WTC11 (cell line): ENCODE measurements at regions not wholly inside any gene's neighbourhood (a gene's known extent, or its start where the extent isn't known, plus 50 kb on each side); places are given as distances from the start of the nearest gene placed in this dataset.

Experiments
- ATAC-seq: fragments of 200-7000 bp; cut with Tn5 transposase; 2 replicates; pipeline ENCODE4 v1.10.0; 2021; ENCODE audit warnings: mild to moderate bottlenecking, moderate library complexity
- CTCF ChIA-PET: fragments of 300-600 bp; sonication (Branson Sonifier 250); formaldehyde crosslinking; loops from one replicate; lab custom pipeline; 2021; ENCODE audit warnings: antibody characterized with exemption; lab: Charles Lee
- POLR2A ChIA-PET: fragments of 350-600 bp; sonication (Branson Sonifier 250); formaldehyde crosslinking; loops from one replicate; lab custom pipeline; 2021; ENCODE audit warnings: antibody characterized with exemption; lab: Charles Lee
- DNase-seq: peaks from one replicate; pipeline ENCODE4 v3.0.0; 2021; ENCODE audit warnings: low spot score
- H3K27ac Mint-ChIP-seq: 2 replicates; pipeline ENCODE4 v1.8.0; 2021; ENCODE audit warnings: mixed read lengths
- H3K27me3 Mint-ChIP-seq: 2 replicates; pipeline ENCODE4 v1.8.0; 2021; ENCODE audit warnings: low read depth, mild to moderate bottlenecking, moderate library complexity, mixed read lengths
- H3K36me3 Mint-ChIP-seq: 2 replicates; pipeline ENCODE4 v1.8.0; 2021; ENCODE audit warnings: mixed read lengths
- H3K4me1 Mint-ChIP-seq: 2 replicates; pipeline ENCODE4 v1.8.0; 2022; ENCODE audit warnings: mixed read lengths
- H3K4me3 Mint-ChIP-seq: 2 replicates; pipeline ENCODE4 v1.8.0; 2021; ENCODE audit warnings: mild to moderate bottlenecking, moderate library complexity, mixed read lengths
- H3K9me3 Mint-ChIP-seq: 2 replicates; pipeline ENCODE4 v1.8.0; 2021; ENCODE audit warnings: mixed read lengths
- ELF4 ChIP-seq: sonication (generic); formaldehyde crosslinking; IDR thresholded peaks from 2 replicates; pipeline ENCODE4 v1.8.1; 2022; ENCODE audit warnings: low read depth, mild to moderate bottlenecking, moderate library complexity, missing genetic modification reagents
- EMX1 ChIP-seq: fragments of 250-450 bp; sonication (Bioruptor Pico); IDR thresholded peaks from 2 replicates; pipeline ENCODE4 v1.8.0; 2021; ENCODE audit warnings: mild to moderate bottlenecking
- ERG ChIP-seq: fragments of 250-450 bp; sonication (Bioruptor Pico); IDR thresholded peaks from 2 replicates; pipeline ENCODE4 v1.8.0; 2021; ENCODE audit warnings: mild to moderate bottlenecking
- ESRRA ChIP-seq: sonication (generic); formaldehyde crosslinking; IDR thresholded peaks from 2 replicates; pipeline ENCODE4 v1.8.1; 2022; ENCODE audit warnings: mild to moderate bottlenecking, missing genetic modification reagents, borderline replicate concordance
- FOXJ3 ChIP-seq: sonication (generic); formaldehyde crosslinking; IDR thresholded peaks from 2 replicates; pipeline ENCODE4 v1.9.0; 2021; ENCODE audit warnings: missing genetic modification reagents, mild to moderate bottlenecking, borderline replicate concordance
- HMGXB4 ChIP-seq: sonication (generic); formaldehyde crosslinking; IDR thresholded peaks from 2 replicates; pipeline ENCODE4 v1.8.1; 2023; ENCODE audit warnings: mild to moderate bottlenecking, moderate library complexity, missing genetic modification reagents
- JAZF1 ChIP-seq: fragments of 250-450 bp; sonication (Bioruptor Pico); IDR thresholded peaks from 2 replicates; pipeline ENCODE4 v1.9.0; 2021; ENCODE audit warnings: moderate library complexity, mild to moderate bottlenecking, inconsistent platforms
- NFATC4 ChIP-seq: fragments of 250-450 bp; sonication (Bioruptor Pico); IDR thresholded peaks from 2 replicates; pipeline ENCODE4 v1.9.0; 2021; ENCODE audit warnings: mild to moderate bottlenecking
- NFYB ChIP-seq: sonication (generic); formaldehyde crosslinking; conservative IDR thresholded peaks from 2 replicates; pipeline ENCODE4 v1.8.0; 2022; ENCODE audit warnings: low read depth, missing genetic modification reagents
- SMAD3 ChIP-seq: sonication (generic); formaldehyde crosslinking; IDR thresholded peaks from 2 replicates; pipeline ENCODE4 v1.8.0; 2022; ENCODE audit warnings: missing genetic modification reagents, mild to moderate bottlenecking, borderline replicate concordance
- ZNF263 ChIP-seq: sonication (generic); formaldehyde crosslinking; IDR thresholded peaks from 2 replicates; pipeline ENCODE4 v1.8.1; 2022; ENCODE audit warnings: low read depth, mild to moderate bottlenecking, moderate library complexity, missing genetic modification reagents
- ZNF396 ChIP-seq: fragments of 250-450 bp; sonication (Bioruptor Pico); IDR thresholded peaks from 2 replicates; pipeline ENCODE4 v1.8.0; 2021; ENCODE audit warnings: mild to moderate bottlenecking, moderate library complexity, borderline replicate concordance
- ZNF425 ChIP-seq: fragments of 250-450 bp; sonication (Bioruptor Pico); conservative IDR thresholded peaks from 2 replicates; pipeline ENCODE4 v1.9.0; 2021; ENCODE audit warnings: mild to moderate bottlenecking
- ZNF512 ChIP-seq: sonication (generic); formaldehyde crosslinking; IDR thresholded peaks from 2 replicates; pipeline ENCODE4 v1.8.1; 2022; ENCODE audit warnings: missing genetic modification reagents, borderline replicate concordance
- TF ChIP-seq, protein P1 (sequence below): sonication (generic); formaldehyde crosslinking; IDR thresholded peaks from 2 replicates; pipeline ENCODE4 v1.8.1; 2023; ENCODE audit warnings: mild to moderate bottlenecking, missing genetic modification reagents
- TF ChIP-seq, protein P2 (sequence below): sonication (generic); formaldehyde crosslinking; IDR thresholded peaks from 2 replicates; pipeline ENCODE4 v1.8.1; 2023; ENCODE audit warnings: mild to moderate bottlenecking, missing genetic modification reagents, moderate library complexity
- TF ChIP-seq, protein P3 (sequence below): sonication (generic); formaldehyde crosslinking; IDR thresholded peaks from 2 replicates; pipeline ENCODE4 v1.8.1; 2022; ENCODE audit warnings: mild to moderate bottlenecking, missing genetic modification reagents, moderate library complexity, borderline replicate concordance

DNA sequence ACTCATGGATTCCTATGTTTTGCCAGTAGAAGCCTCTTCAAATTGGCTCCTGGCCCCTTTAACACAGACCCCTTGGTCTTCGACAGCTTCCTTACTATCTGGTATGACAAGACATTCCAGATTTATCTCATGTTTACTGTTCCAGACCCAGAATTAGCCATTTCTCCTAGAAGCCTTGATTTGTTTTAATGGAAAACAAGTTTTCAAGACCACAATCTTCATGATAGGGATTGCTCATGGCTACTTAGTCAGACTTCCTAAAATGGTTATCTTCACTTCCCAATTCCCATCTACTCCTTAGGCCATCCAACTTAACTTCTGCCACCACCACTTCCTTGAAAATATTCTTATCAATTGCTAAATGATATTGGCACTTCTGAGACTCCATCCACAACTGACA, 63.2 kb downstream of the TTC32 start:
- no peaks in the 10 kb centered on the region for H3K9me3 Mint-ChIP-seq
- ATAC-seq (no peak), DNase-seq (no peak)
- H3K36me3 Mint-ChIP-seq, result no peaks in the 10 kb centered on the region
- ChIA-PET CTCF (interaction anchor here (1.6 kb wide), 1 partner anchor 13 kb away, joined by 3 read pairs; no protein-coding TSS in a partner anchor), POLR2A (no interaction called here)
- no peak for TF ChIP-seq NFYB (CRISPR knock-in tag)
- TF ChIP-seq ZNF425 (CRISPR knock-in tag), result no peak
- no peak for TF ChIP-seq ESRRA (CRISPR knock-in tag)
- no peak for TF ChIP-seq NFATC4 (CRISPR knock-in tag)
- TF ChIP-seq, protein P1, sequence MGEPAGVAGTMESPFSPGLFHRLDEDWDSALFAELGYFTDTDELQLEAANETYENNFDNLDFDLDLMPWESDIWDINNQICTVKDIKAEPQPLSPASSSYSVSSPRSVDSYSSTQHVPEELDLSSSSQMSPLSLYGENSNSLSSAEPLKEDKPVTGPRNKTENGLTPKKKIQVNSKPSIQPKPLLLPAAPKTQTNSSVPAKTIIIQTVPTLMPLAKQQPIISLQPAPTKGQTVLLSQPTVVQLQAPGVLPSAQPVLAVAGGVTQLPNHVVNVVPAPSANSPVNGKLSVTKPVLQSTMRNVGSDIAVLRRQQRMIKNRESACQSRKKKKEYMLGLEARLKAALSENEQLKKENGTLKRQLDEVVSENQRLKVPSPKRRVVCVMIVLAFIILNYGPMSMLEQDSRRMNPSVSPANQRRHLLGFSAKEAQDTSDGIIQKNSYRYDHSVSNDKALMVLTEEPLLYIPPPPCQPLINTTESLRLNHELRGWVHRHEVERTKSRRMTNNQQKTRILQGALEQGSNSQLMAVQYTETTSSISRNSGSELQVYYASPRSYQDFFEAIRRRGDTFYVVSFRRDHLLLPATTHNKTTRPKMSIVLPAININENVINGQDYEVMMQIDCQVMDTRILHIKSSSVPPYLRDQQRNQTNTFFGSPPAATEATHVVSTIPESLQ (CRISPR knock-in tag), result no peak
- no peak for TF ChIP-seq ELF4 (CRISPR knock-in tag)
- TF ChIP-seq ZNF512 (CRISPR knock-in tag), result no peak
- TF ChIP-seq ERG (CRISPR knock-in tag), result no peak
- no peak for TF ChIP-seq EMX1 (CRISPR knock-in tag)
- TF ChIP-seq, protein P2, sequence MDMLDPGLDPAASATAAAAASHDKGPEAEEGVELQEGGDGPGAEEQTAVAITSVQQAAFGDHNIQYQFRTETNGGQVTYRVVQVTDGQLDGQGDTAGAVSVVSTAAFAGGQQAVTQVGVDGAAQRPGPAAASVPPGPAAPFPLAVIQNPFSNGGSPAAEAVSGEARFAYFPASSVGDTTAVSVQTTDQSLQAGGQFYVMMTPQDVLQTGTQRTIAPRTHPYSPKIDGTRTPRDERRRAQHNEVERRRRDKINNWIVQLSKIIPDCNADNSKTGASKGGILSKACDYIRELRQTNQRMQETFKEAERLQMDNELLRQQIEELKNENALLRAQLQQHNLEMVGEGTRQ (CRISPR knock-in tag), result no peak
- TF ChIP-seq HMGXB4 (CRISPR knock-in tag), result no peak
- no peak for TF ChIP-seq SMAD3 (CRISPR knock-in tag)
- no peak for TF ChIP-seq JAZF1 (CRISPR knock-in tag)
- TF ChIP-seq, protein P3, sequence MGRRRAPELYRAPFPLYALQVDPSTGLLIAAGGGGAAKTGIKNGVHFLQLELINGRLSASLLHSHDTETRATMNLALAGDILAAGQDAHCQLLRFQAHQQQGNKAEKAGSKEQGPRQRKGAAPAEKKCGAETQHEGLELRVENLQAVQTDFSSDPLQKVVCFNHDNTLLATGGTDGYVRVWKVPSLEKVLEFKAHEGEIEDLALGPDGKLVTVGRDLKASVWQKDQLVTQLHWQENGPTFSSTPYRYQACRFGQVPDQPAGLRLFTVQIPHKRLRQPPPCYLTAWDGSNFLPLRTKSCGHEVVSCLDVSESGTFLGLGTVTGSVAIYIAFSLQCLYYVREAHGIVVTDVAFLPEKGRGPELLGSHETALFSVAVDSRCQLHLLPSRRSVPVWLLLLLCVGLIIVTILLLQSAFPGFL, result no peak
- no peak for TF ChIP-seq ZNF263
- no peak for TF ChIP-seq FOXJ3 (CRISPR knock-in tag)
- no peak for TF ChIP-seq ZNF396 (CRISPR knock-in tag)
- H3K27ac Mint-ChIP-seq, result no peak overlapping the region
- H3K27me3 Mint-ChIP-seq, result peaks cover 2% of the 10 kb centered on the region; the same call in 1 of the 2 replicates
- H3K4me1 Mint-ChIP-seq, result no peaks in the 10 kb centered on the region
- H3K4me3 Mint-ChIP-seq, result no peak overlapping the region
